ENCODE measurements at regions not wholly inside any gene's neighbourhood (a gene's known extent, or its start where the extent isn't known, plus 50 kb on each side); places are given as distances from the start of the nearest gene placed in this dataset.

DNA sequence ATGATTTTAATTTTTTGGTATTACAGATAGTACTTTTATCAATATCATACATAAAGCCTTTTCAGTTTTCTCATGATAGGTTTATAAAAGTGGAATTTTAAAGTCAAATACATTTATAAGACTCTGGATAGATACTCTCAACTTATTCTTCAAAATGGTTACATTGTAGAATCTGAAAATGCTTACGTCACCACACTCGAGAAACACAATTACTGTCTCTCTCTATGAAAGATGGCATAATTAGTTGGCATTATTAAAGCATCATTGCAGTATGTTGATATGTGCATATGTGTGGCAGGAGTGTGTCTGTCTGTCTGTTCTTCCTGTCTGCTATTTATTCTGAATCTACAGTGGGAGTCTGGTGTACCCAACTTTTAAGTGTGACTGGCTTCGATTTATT is 397.1 kb downstream of the SNAPC1 start:
- no peak overlapping the region for H3K27ac Mint-ChIP-seq (ENCODE audit: unreplicated experiment)
- no peaks in the 10 kb centered on the region for H3K36me3 Mint-ChIP-seq (ENCODE audit: unreplicated experiment)
- H3K9me3 Mint-ChIP-seq (ENCODE audit: unreplicated experiment): no peaks in the 10 kb centered on the region
- TF ChIP-seq CTCF (IDR thresholded peaks at IDR 0.05): no peak
- no peaks in the 10 kb centered on the region for H3K4me1 Mint-ChIP-seq (ENCODE audit: unreplicated experiment)
- DNase-seq (ENCODE audit: extremely low spot score, unreplicated experiment): no peak
- H3K4me3 Mint-ChIP-seq (ENCODE audit: unreplicated experiment): no peak overlapping the region
- H3K27me3 Mint-ChIP-seq (ENCODE audit: unreplicated experiment): peaks cover 78% of the 10 kb centered on the region

DNA sequence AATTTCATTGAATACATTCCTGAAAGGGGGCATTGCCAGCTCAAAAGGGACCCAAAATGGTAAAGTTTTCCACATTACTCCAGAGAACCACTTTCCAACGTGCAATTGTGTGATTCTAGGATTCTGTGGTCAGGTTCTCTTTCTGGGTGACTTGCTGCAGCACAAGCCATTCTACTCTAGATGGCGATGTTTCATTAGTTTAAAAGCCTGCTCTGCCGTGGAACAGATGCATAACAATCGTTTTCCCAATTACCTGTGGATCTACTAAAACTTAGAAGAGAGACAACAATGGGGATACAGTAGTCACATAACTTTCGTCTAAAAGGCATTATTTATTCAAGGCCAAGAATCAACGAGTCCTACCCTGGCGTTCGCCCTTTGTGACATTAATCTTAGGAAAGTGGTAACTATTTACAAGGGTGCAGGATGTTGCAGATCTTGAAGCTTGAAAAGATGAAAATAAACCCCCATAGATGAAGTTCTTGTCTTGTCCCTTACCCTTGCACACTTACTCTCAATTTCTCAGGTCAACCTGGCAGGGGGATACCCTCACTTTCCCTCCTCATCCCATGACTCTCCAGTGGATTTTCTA is 400.9 kb downstream of the SNAPC1 start:
- H3K9me3 Mint-ChIP-seq (ENCODE audit: unreplicated experiment): no peaks in the 10 kb centered on the region
- H3K4me3 Mint-ChIP-seq (ENCODE audit: unreplicated experiment): no peak overlapping the region
- peaks cover 72% of the 10 kb centered on the region for H3K27me3 Mint-ChIP-seq (ENCODE audit: unreplicated experiment)
- DNase-seq (ENCODE audit: extremely low spot score, unreplicated experiment): no peak
- peak; percentile 85 for TF ChIP-seq CTCF (IDR thresholded peaks at IDR 0.05)
- no peak overlapping the region for H3K27ac Mint-ChIP-seq (ENCODE audit: unreplicated experiment)
- H3K4me1 Mint-ChIP-seq (ENCODE audit: unreplicated experiment): no peaks in the 10 kb centered on the region
- no peaks in the 10 kb centered on the region for H3K36me3 Mint-ChIP-seq (ENCODE audit: unreplicated experiment)

DNA sequence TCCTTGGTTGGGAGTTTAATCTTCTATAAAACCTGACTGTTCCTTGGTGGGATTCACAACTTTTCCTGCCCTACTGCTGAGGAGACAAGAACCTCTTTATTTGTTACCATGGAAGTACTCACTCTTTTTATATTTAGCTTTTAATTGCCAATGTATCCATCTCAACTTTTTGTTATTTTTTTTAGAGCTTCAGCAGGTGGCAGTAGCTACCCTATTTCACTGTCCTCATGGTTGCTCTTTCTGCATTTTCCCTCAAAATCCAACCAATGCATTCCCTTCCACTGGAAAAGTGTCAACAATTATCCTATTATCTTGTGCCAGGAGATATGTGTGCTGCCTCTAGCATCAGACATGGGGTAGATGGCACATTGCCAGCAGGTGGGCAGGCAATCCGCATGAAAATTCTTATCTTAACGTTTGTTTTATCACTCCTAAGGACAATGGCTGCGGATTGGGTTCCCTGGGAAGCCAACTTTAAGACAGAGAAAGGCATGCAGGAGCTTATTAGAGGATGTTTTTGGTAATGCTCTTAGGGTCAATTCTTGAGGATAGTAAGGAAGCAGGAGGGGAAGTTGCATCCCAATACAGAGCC is 406.4 kb downstream of the SNAPC1 start:
- H3K4me1 Mint-ChIP-seq (ENCODE audit: unreplicated experiment): no peaks in the 10 kb centered on the region
- H3K36me3 Mint-ChIP-seq (ENCODE audit: unreplicated experiment): no peaks in the 10 kb centered on the region
- H3K27ac Mint-ChIP-seq (ENCODE audit: unreplicated experiment): no peak overlapping the region
- peaks cover 51% of the 10 kb centered on the region for H3K27me3 Mint-ChIP-seq (ENCODE audit: unreplicated experiment)
- H3K4me3 Mint-ChIP-seq (ENCODE audit: unreplicated experiment): no peak overlapping the region
- no peak for TF ChIP-seq CTCF (IDR thresholded peaks at IDR 0.05)
- no peak for DNase-seq (ENCODE audit: extremely low spot score, unreplicated experiment)
- H3K9me3 Mint-ChIP-seq (ENCODE audit: unreplicated experiment): no peaks in the 10 kb centered on the region

- DNase-seq (ENCODE audit: extremely low spot score, unreplicated experiment): no peak
- Mint-ChIP-seq H3K36me3 (ENCODE audit: unreplicated experiment) (no peaks in the 10 kb centered on the region), H3K4me1 (ENCODE audit: unreplicated experiment) (no peaks in the 10 kb centered on the region), H3K9me3 (ENCODE audit: unreplicated experiment) (no peaks in the 10 kb centered on the region), H3K4me3 (ENCODE audit: unreplicated experiment) (no peak overlapping the region), H3K27ac (ENCODE audit: unreplicated experiment) (no peak overlapping the region), H3K27me3 (ENCODE audit: unreplicated experiment) (peaks cover 55% of the 10 kb centered on the region)
- TF ChIP-seq CTCF (IDR thresholded peaks at IDR 0.05): peak; percentile 72
Measured at GRCh38 chr14:62179367-62180018, 417.3 kb downstream of the SNAPC1 start.

GRCh38 chr14:62181591-62181990 is 419.4 kb downstream of the SNAPC1 start:
- Mint-ChIP-seq H3K27me3 (ENCODE audit: unreplicated experiment) (peaks cover 55% of the 10 kb centered on the region), H3K36me3 (ENCODE audit: unreplicated experiment) (no peaks in the 10 kb centered on the region), H3K4me3 (ENCODE audit: unreplicated experiment) (no peak overlapping the region), H3K9me3 (ENCODE audit: unreplicated experiment) (no peaks in the 10 kb centered on the region), H3K4me1 (ENCODE audit: unreplicated experiment) (no peaks in the 10 kb centered on the region), H3K27ac (ENCODE audit: unreplicated experiment) (no peak overlapping the region)
- TF ChIP-seq CTCF (IDR thresholded peaks at IDR 0.05): no peak
- no peak for DNase-seq (ENCODE audit: extremely low spot score, unreplicated experiment)
